ENCODE measurements at regions not wholly inside any gene's neighbourhood (a gene's known extent, or its start where the extent isn't known, plus 50 kb on each side); places are given as distances from the start of the nearest gene placed in this dataset.

DNA sequence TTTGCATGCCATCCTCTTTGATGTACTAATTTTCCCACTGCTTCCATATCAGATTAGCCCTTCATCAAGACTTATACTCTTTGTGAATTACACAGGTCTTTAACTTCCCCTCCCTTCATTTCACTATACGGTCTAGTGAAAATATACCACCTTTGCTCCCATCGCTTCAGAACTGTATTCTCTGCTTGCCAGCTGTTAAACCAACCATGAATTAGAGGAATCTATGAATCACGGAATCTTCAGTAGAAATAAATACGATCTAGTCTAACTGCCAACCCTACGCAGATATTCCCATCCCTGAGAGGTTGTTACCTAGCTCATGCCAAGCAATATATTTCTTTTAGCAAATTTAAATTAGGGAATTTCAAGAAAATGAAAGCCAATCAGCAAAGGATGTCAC lies 177.8 kb upstream of the MPPED2 start:
- in situ Hi-C loops (cut with MboI) (no loop called here), intact Hi-C loops (cut with micrococcal nuclease; ENCODE audit: unreplicated experiment) (no loop called here)
- Histone ChIP-seq H3K36me3 (ENCODE audit: control insufficient read depth in 2 of 2, insufficient read depth in 2 of 2, low read length in 1 of 2) (no peaks in the 10 kb centered on the region), H3K27ac (ENCODE audit: control insufficient read depth, insufficient read depth) (no peak overlapping the region), H3K4me2 (ENCODE audit: control insufficient read depth, insufficient read depth) (no peak overlapping the region), H3K4me1 (ENCODE audit: control insufficient read depth, insufficient read depth, low read length) (no peaks in the 10 kb centered on the region), H3K9me3 (replicated peaks; ENCODE audit: control insufficient read depth, insufficient read depth, low read length) (no peaks in the 10 kb centered on the region), H2AFZ (ENCODE audit: control insufficient read depth, low read depth, low read length) (no peak overlapping the region), H3K9ac (ENCODE audit: control insufficient read depth, insufficient read depth, low read length) (no peak overlapping the region), H3K4me3 (no peak overlapping the region), H3K27me3 (replicated peaks in 1 of 2; ENCODE audit: control insufficient read depth in 2 of 2, insufficient read depth in 2 of 2, low read length in 1 of 2) (no peaks in the 10 kb centered on the region), H4K20me1 (ENCODE audit: control insufficient read depth, insufficient read depth) (no peaks in the 10 kb centered on the region), H3K79me2 (ENCODE audit: control insufficient read depth, insufficient read depth, low read length) (no peaks in the 10 kb centered on the region)
- 34% methylated on average over 5 of the region's 5 CpGs for WGBS (ENCODE audit: insufficient coverage, insufficient replicate concordance, low lambda C conversion rate, missing lambda C conversion rate)
- DNase-seq (ENCODE audit: low read depth, low spot score) (no peak), FAIRE-seq (no peak), ATAC-seq (no peak)
- SMC1A ChIA-PET (ENCODE audit: uncharacterized antibody, unreplicated experiment), result no interaction called here
- CTCF ChIA-PET, result interaction anchor here (1.0 kb wide), 1 partner anchor 9 kb away, joined by 4 read pairs; no protein-coding TSS in a partner anchor
- no TSS peak for BruUV-seq (replicated peaks)
- RAD21 ChIA-PET (ENCODE audit: unreplicated experiment), result no interaction called here
- POLR2A ChIA-PET, result no interaction called here
- TF ChIP-seq GABPA (IDR thresholded peaks at IDR 0.05; ENCODE audit: low read depth) (no peak), BRCA1 (IDR thresholded peaks at IDR 0.05; ENCODE audit: low read depth, low read length) (no peak), TCF7 (IDR thresholded peaks at IDR 0.05; ENCODE audit: borderline replicate concordance) (no peak), IKZF2 (IDR thresholded peaks at IDR 0.05) (no peak), RB1 (IDR thresholded peaks at IDR 0.05; ENCODE audit: borderline replicate concordance) (no peak), CHD1 (IDR thresholded peaks at IDR 0.05; ENCODE audit: low read depth, low read length) (no peak), STAT1 (conservative IDR thresholded peaks at IDR 0.05) (no peak), RFX5 (IDR thresholded peaks at IDR 0.05; ENCODE audit: low read depth, low read length) (no peak), SUPT20H (IDR thresholded peaks at IDR 0.05; ENCODE audit: borderline replicate concordance, control insufficient read depth, low read depth, low read length) (no peak), KDM1A (IDR thresholded peaks at IDR 0.05; ENCODE audit: borderline replicate concordance) (no peak), STAT3 (IDR thresholded peaks at IDR 0.05; ENCODE audit: low read depth, low read length) (no peak), POU2F2 (IDR thresholded peaks at IDR 0.05; ENCODE audit: borderline replicate concordance, low read depth, low read length) (no peak), EGR1 (IDR thresholded peaks at IDR 0.05; ENCODE audit: borderline replicate concordance in 1 of 2, low read depth in 2 of 2, low read length in 2 of 2) (no peak), ZNF24 (IDR thresholded peaks at IDR 0.05) (no peak), ZNF274 (IDR thresholded peaks at IDR 0.05; ENCODE audit: insufficient read depth, insufficient read length) (no peak), PAX5 (IDR thresholded peaks at IDR 0.05; ENCODE audit: borderline replicate concordance, low read depth, low read length) (no peak)
- TF ChIP-seq, protein P1, sequence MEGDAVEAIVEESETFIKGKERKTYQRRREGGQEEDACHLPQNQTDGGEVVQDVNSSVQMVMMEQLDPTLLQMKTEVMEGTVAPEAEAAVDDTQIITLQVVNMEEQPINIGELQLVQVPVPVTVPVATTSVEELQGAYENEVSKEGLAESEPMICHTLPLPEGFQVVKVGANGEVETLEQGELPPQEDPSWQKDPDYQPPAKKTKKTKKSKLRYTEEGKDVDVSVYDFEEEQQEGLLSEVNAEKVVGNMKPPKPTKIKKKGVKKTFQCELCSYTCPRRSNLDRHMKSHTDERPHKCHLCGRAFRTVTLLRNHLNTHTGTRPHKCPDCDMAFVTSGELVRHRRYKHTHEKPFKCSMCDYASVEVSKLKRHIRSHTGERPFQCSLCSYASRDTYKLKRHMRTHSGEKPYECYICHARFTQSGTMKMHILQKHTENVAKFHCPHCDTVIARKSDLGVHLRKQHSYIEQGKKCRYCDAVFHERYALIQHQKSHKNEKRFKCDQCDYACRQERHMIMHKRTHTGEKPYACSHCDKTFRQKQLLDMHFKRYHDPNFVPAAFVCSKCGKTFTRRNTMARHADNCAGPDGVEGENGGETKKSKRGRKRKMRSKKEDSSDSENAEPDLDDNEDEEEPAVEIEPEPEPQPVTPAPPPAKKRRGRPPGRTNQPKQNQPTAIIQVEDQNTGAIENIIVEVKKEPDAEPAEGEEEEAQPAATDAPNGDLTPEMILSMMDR (IDR thresholded peaks at IDR 0.05 in 2 of 3, conservative IDR thresholded peaks at IDR 0.05 in 1 of 3; ENCODE audit: control insufficient read depth in 2 of 3, extremely low read depth in 1 of 3, insufficient read depth in 1 of 3, low read depth in 3 of 3, low read length in 3 of 3), result no peak
- TF ChIP-seq, protein P2, sequence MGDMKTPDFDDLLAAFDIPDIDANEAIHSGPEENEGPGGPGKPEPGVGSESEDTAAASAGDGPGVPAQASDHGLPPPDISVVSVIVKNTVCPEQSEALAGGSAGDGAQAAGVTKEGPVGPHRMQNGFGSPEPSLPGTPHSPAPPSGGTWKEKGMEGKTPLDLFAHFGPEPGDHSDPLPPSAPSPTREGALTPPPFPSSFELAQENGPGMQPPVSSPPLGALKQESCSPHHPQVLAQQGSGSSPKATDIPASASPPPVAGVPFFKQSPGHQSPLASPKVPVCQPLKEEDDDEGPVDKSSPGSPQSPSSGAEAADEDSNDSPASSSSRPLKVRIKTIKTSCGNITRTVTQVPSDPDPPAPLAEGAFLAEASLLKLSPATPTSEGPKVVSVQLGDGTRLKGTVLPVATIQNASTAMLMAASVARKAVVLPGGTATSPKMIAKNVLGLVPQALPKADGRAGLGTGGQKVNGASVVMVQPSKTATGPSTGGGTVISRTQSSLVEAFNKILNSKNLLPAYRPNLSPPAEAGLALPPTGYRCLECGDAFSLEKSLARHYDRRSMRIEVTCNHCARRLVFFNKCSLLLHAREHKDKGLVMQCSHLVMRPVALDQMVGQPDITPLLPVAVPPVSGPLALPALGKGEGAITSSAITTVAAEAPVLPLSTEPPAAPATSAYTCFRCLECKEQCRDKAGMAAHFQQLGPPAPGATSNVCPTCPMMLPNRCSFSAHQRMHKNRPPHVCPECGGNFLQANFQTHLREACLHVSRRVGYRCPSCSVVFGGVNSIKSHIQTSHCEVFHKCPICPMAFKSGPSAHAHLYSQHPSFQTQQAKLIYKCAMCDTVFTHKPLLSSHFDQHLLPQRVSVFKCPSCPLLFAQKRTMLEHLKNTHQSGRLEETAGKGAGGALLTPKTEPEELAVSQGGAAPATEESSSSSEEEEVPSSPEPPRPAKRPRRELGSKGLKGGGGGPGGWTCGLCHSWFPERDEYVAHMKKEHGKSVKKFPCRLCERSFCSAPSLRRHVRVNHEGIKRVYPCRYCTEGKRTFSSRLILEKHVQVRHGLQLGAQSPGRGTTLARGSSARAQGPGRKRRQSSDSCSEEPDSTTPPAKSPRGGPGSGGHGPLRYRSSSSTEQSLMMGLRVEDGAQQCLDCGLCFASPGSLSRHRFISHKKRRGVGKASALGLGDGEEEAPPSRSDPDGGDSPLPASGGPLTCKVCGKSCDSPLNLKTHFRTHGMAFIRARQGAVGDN (IDR thresholded peaks at IDR 0.05), result no peak
- TF ChIP-seq, protein P3, sequence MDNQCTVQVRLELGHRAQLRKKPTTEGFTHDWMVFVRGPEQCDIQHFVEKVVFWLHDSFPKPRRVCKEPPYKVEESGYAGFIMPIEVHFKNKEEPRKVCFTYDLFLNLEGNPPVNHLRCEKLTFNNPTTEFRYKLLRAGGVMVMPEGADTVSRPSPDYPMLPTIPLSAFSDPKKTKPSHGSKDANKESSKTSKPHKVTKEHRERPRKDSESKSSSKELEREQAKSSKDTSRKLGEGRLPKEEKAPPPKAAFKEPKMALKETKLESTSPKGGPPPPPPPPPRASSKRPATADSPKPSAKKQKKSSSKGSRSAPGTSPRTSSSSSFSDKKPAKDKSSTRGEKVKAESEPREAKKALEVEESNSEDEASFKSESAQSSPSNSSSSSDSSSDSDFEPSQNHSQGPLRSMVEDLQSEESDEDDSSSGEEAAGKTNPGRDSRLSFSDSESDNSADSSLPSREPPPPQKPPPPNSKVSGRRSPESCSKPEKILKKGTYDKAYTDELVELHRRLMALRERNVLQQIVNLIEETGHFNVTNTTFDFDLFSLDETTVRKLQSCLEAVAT (IDR thresholded peaks at IDR 0.05), result no peak

Measured in GM12878 (cell line).